Activated T-helper 1 cell treated with anti-CD3 and anti-CD28 coated beads, Interleukin-2, amount 50 U/mL, for 16 hours (primary cell): ENCODE measurements at regions not wholly inside any gene's neighbourhood (a gene's known extent, or its start where the extent isn't known, plus 50 kb on each side); places are given as distances from the start of the nearest gene placed in this dataset.

Source experiments
- DNase-seq, 2 donors: peaks; one replicate each; pipeline ENCODE4 v3.0.0-alpha.2; 2020; ENCODE audit warnings: low read depth in 1 of 2, low spot score in 1 of 2

GRCh38 chr2:6692819-6693218, 172.9 kb downstream of the CMPK2 start:
- no peak for DNase-seq

- DNase-seq = no peak
Observed at GRCh38 chr2:6694555-6694954, 171.2 kb downstream of the CMPK2 start.

GRCh38 chr2:6700335-6700734, 165.4 kb downstream of the CMPK2 start:
- DNase-seq = no peak

GRCh38 chr2:6704077-6704476, 161.6 kb downstream of the CMPK2 start:
- DNase-seq = no peak

- no peak for DNase-seq
Observed at GRCh38 chr2:6721395-6721794, 144.3 kb downstream of the CMPK2 start.

- no peak for DNase-seq
Observed at GRCh38 chr2:6722574-6722973, 143.1 kb downstream of the CMPK2 start.

GRCh38 chr2:6723865-6724604, 141.7 kb downstream of the CMPK2 start:
- DNase-seq = no peak

GRCh38 chr2:6724605-6725140, 141.0 kb downstream of the CMPK2 start:
- DNase-seq = no peak

GRCh38 chr2:6728156-6728555, 137.6 kb downstream of the CMPK2 start:
- DNase-seq = no peak

- no peak for DNase-seq
Observed at GRCh38 chr2:6730003-6730402, 135.7 kb downstream of the CMPK2 start.

- no peak for DNase-seq
Observed at GRCh38 chr2:6730649-6731532, 134.8 kb downstream of the CMPK2 start.

- no peak for DNase-seq
Observed at GRCh38 chr2:6739547-6739946, 126.2 kb downstream of the CMPK2 start.

GRCh38 chr2:6741229-6741628, 124.5 kb downstream of the CMPK2 start:
- DNase-seq = no peak

GRCh38 chr2:6744038-6744437, 121.7 kb downstream of the CMPK2 start:
- no peak for DNase-seq

GRCh38 chr2:6747433-6747832, 118.3 kb downstream of the CMPK2 start:
- DNase-seq = no peak

GRCh38 chr2:6748406-6749067, 117.2 kb downstream of the CMPK2 start:
- no peak for DNase-seq

- no peak for DNase-seq
Observed at GRCh38 chr2:6749962-6750361, 115.7 kb downstream of the CMPK2 start.

GRCh38 chr2:6750411-6751158, 115.1 kb downstream of the CMPK2 start:
- no peak for DNase-seq

GRCh38 chr2:6754419-6754818, 111.3 kb downstream of the CMPK2 start:
- no peak for DNase-seq

GRCh38 chr2:6755456-6755855, 110.3 kb downstream of the CMPK2 start:
- DNase-seq = no peak

- DNase-seq = no peak
Observed at GRCh38 chr2:6757215-6757614, 108.5 kb downstream of the CMPK2 start.
